Neutrophil (primary cell): ENCODE measurements at regions not wholly inside any gene's neighbourhood (a gene's known extent, or its start where the extent isn't known, plus 50 kb on each side); places are given as distances from the start of the nearest gene placed in this dataset.

Source experiments
- H3K27ac ChIP-seq: fragments of 200-600 bp; sonication (generic); 2 replicates; pipeline ENCODE4 v1.5.1; 2016; ENCODE audit warnings: mild to moderate bottlenecking, moderate library complexity
- H3K27me3 ChIP-seq: fragments of 200-600 bp; sonication (generic); 2 replicates; pipeline ENCODE4 v1.6.0; 2016; ENCODE audit warnings: mild to moderate bottlenecking
- H3K36me3 ChIP-seq: fragments of 200-600 bp; sonication (generic); 2 replicates; pipeline ENCODE4 v1.5.1; 2017
- H3K4me1 ChIP-seq, 2 experiments: fragments of 200-600 bp in 1 of 2; sonication (generic) in 1 of 2; 1 replicate in 1 of 2; 2 replicates in 1 of 2; pipeline versions ENCODE4 v1.5.1 to v1.6.1; 2013 to 2016; ENCODE audit warnings: low read depth in 1 of 2, low read length in 1 of 2, mild to moderate bottlenecking in 1 of 2, moderate library complexity in 1 of 2; ENCODE audit not compliant: control insufficient read depth in 1 of 2, insufficient read depth in 1 of 2
- H3K4me3 ChIP-seq, 2 experiments: fragments of 200-600 bp in 1 of 2; sonication (generic) in 1 of 2; 1 replicate in 1 of 2; 2 replicates in 1 of 2; pipeline ENCODE4 v1.5.1; 2013 to 2016; ENCODE audit warnings: low read depth in 1 of 2, low read length in 1 of 2, mild to moderate bottlenecking in 1 of 2, moderate library complexity in 1 of 2
- H3K9me3 ChIP-seq: fragments of 200-600 bp; sonication (generic); 2 replicates; pipeline ENCODE4 v1.5.1; 2016
- CTCF ChIP-seq: fragments of 200-600 bp; sonication (generic); IDR thresholded peaks from 2 replicates; pipeline ENCODE4 v1.5.1; 2016; ENCODE audit warnings: antibody characterized with exemption

DNA sequence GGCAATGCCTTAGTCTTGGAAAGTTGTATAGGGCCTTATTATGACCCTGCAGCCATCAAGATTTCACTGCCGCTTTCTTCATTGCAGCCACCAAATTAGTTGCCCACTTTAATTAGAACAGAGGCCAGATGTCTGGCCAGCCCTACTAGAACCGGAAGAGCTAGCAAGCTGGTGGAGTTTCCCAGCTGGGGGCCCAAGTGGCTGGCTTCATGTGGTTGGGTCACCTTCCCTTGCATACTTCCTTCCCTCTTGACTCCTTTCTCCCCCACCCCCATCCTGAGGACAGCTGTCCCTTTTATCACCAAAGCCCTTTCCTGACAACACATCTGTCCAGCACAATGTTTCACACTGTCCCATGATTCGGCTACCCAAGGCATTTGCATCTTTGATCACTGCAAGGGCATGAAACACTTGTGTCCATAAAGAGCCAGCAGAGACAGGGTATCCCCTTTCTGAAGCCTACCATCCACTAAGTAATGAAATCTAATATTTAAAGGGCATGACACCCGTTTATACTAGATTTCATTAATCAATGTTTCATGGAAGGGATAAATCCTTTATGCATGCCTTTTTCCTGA lies 187.2 kb downstream of the BCL11A start:
- Histone ChIP-seq H3K4me3 (peak overlapping the region; percentile 8 to 32), H3K36me3 (no peaks in the 10 kb centered on the region), H3K4me1 (peaks cover 57 to 61% of the 10 kb centered on the region in 2 experiments), H3K9me3 (no peaks in the 10 kb centered on the region), H3K27me3 (no peaks in the 10 kb centered on the region), H3K27ac (peak overlapping the region; percentile 80)
- no peak for TF ChIP-seq CTCF

DNA sequence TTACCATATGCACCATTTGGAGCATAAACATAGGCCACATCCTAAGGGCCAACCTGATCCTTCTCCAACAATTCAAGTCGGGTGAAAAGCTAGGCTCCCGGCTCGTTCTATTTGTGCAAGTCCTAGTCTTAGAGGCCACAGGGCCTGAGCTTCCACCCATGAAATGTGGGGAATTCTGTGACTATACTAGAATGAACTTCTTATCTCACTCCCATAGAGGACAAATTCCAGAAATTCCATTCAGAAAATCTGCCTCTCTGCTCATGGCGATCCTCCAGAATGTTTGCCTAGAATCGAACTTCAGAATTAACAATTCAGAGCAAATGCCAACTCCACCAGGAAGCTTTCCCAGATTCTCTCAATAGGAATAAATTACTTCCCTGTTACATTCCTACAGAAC lies 187.9 kb downstream of the BCL11A start:
- Histone ChIP-seq H3K4me1 (peaks cover 50 to 54% of the 10 kb centered on the region in 2 experiments), H3K9me3 (no peaks in the 10 kb centered on the region), H3K27ac (peak overlapping the region; percentile 80), H3K4me3 (peak overlapping the region; percentile 8 to 32), H3K27me3 (no peaks in the 10 kb centered on the region), H3K36me3 (no peaks in the 10 kb centered on the region)
- no peak for TF ChIP-seq CTCF

DNA sequence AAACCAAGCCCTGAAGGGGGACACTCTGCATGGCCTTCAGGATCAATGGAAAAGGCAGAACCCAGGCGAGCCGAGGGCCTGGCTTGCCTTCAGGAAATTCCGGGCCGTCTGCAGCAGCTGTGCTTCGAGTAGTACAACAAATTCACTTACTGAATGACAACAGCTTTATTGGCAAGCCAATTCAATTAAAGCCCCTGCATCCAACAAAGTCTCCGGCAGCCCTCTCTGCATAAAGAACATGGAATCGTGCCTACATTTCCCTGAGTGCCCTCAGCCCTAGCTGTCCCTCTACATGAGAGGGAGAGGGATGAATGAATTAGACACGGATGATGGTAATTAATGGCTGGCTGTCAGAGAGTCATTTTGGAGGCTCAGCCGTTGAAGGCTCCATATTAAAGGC lies 189.0 kb downstream of the BCL11A start:
- H3K36me3 ChIP-seq: no peaks in the 10 kb centered on the region
- no peaks in the 10 kb centered on the region for H3K9me3 ChIP-seq
- H3K4me3 ChIP-seq: no peak overlapping the region
- H3K4me1 ChIP-seq: peaks cover 39 to 44% of the 10 kb centered on the region in 2 experiments
- no peak for TF ChIP-seq CTCF
- H3K27ac ChIP-seq: peak overlapping the region; percentile 80
- H3K27me3 ChIP-seq: no peaks in the 10 kb centered on the region

- H3K4me1 ChIP-seq: peaks cover 24 to 31% of the 10 kb centered on the region in 2 experiments
- no peak overlapping the region for H3K27ac ChIP-seq
- H3K9me3 ChIP-seq: no peaks in the 10 kb centered on the region
- no peak overlapping the region for H3K4me3 ChIP-seq
- H3K27me3 ChIP-seq: no peaks in the 10 kb centered on the region
- no peaks in the 10 kb centered on the region for H3K36me3 ChIP-seq
- TF ChIP-seq CTCF: no peak
Measured at GRCh38 chr2:60361498-60361897, 192.0 kb downstream of the BCL11A start.

DNA sequence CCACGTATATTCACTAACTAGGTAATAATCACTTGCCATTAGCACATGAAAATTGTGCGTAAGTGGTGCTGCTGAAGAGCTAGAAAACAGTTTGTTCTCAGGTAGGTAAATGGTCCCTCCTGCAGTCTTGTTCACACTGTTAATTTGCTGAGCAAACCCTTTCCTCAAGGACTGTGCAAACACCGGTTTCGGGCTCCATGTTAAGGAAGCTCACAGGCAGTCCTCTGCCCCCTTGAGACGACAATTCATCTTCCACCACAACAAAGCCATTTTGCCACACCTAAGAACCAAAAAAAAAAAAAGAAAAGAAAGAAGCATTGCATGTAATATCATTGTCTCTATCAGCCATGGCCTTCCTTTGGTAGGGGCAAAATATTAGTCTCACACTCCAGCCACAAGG lies 193.9 kb downstream of the BCL11A start:
- no peak overlapping the region for H3K27ac ChIP-seq
- H3K9me3 ChIP-seq: no peaks in the 10 kb centered on the region
- no peak overlapping the region for H3K4me3 ChIP-seq
- H3K27me3 ChIP-seq: no peaks in the 10 kb centered on the region
- H3K4me1 ChIP-seq: peaks cover 20 to 28% of the 10 kb centered on the region in 2 experiments
- H3K36me3 ChIP-seq: no peaks in the 10 kb centered on the region
- no peak for TF ChIP-seq CTCF
